ENCODE measurements at regions not wholly inside any gene's neighbourhood (a gene's known extent, or its start where the extent isn't known, plus 50 kb on each side); places are given as distances from the start of the nearest gene placed in this dataset.

- DNase-seq (ENCODE audit: low read depth, low spot score), result no peak
These were observed 219.8 kb downstream of the C9orf50 start for GRCh38 chr9:129400971-129401622.

GRCh38 chr9:129400001-129400970 lies 220.6 kb downstream of the C9orf50 start:
- no peak for DNase-seq (ENCODE audit: low read depth, low spot score)

GRCh38 chr9:129399634-129399990 lies 221.3 kb downstream of the C9orf50 start:
- no peak for DNase-seq (ENCODE audit: low read depth, low spot score)

- no peak for DNase-seq (ENCODE audit: low read depth, low spot score)
These were observed 221.0 kb upstream of the IER5L start for GRCh38 chr9:129398961-129399633.

- DNase-seq (ENCODE audit: low read depth, low spot score), result no peak
These were observed 220.3 kb upstream of the IER5L start for GRCh38 chr9:129398101-129398960.

GRCh38 chr9:129397335-129397734 lies 219.3 kb upstream of the IER5L start:
- no peak for DNase-seq (ENCODE audit: low read depth, low spot score)

- DNase-seq (ENCODE audit: low read depth, low spot score), result no peak
These were observed 218.3 kb upstream of the IER5L start for GRCh38 chr9:129396365-129396708.

GRCh38 chr9:129395633-129396364 lies 217.7 kb upstream of the IER5L start:
- DNase-seq (ENCODE audit: low read depth, low spot score), result no peak

- DNase-seq (ENCODE audit: low read depth, low spot score), result no peak
These were observed 216.8 kb upstream of the IER5L start for GRCh38 chr9:129394886-129395279.

GRCh38 chr9:129394061-129394885 lies 216.2 kb upstream of the IER5L start:
- no peak for DNase-seq (ENCODE audit: low read depth, low spot score)

- DNase-seq (ENCODE audit: low read depth, low spot score), result no peak
These were observed 215.0 kb upstream of the IER5L start for GRCh38 chr9:129393064-129393463.

GRCh38 chr9:129392093-129392541 lies 214.1 kb upstream of the IER5L start:
- DNase-seq (ENCODE audit: low read depth, low spot score), result no peak

GRCh38 chr9:129391221-129391661 lies 213.2 kb upstream of the IER5L start:
- DNase-seq (ENCODE audit: low read depth, low spot score), result no peak

GRCh38 chr9:129390541-129390940 lies 212.5 kb upstream of the IER5L start:
- DNase-seq (ENCODE audit: low read depth, low spot score), result no peak

GRCh38 chr9:129387822-129388221 lies 209.8 kb upstream of the IER5L start:
- no peak for DNase-seq (ENCODE audit: low read depth, low spot score)

- no peak for DNase-seq (ENCODE audit: low read depth, low spot score)
These were observed 208.7 kb upstream of the IER5L start for GRCh38 chr9:129386812-129387177.

- DNase-seq (ENCODE audit: low read depth, low spot score), result no peak
These were observed 207.3 kb upstream of the IER5L start for GRCh38 chr9:129385211-129385934.

GRCh38 chr9:129384491-129385210 lies 206.6 kb upstream of the IER5L start:
- no peak for DNase-seq (ENCODE audit: low read depth, low spot score)

All from astrocyte of the hippocampus (primary cell).